ENCODE measurements at regions not wholly inside any gene's neighbourhood (a gene's known extent, or its start where the extent isn't known, plus 50 kb on each side); places are given as distances from the start of the nearest gene placed in this dataset.

DNA sequence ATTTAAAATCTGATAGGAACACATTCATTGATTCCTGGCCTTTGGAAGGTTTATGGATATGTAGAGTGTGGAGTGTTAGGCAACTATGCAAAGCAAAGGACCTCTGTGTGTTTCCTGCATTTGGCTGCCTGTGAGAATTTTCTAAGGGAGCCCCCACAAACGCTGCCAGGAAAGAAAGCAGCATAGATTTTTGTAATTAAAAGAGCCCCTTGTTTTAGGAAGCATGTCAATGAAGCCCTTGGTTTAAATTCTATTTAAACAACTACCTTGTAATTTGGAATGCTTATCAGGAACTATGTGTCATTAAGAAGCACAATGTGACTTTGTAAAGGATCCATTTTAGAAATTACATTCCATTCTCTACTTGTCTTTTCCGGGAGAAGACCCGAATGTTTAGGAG is 742.5 kb downstream of the NXPH1 start:
- DNase-seq (ENCODE audit: low read depth) = no peak
- no peak overlapping the region for H3K4me3 ChIP-seq (ENCODE audit: low read depth, low read length)
- TF ChIP-seq, protein P1, sequence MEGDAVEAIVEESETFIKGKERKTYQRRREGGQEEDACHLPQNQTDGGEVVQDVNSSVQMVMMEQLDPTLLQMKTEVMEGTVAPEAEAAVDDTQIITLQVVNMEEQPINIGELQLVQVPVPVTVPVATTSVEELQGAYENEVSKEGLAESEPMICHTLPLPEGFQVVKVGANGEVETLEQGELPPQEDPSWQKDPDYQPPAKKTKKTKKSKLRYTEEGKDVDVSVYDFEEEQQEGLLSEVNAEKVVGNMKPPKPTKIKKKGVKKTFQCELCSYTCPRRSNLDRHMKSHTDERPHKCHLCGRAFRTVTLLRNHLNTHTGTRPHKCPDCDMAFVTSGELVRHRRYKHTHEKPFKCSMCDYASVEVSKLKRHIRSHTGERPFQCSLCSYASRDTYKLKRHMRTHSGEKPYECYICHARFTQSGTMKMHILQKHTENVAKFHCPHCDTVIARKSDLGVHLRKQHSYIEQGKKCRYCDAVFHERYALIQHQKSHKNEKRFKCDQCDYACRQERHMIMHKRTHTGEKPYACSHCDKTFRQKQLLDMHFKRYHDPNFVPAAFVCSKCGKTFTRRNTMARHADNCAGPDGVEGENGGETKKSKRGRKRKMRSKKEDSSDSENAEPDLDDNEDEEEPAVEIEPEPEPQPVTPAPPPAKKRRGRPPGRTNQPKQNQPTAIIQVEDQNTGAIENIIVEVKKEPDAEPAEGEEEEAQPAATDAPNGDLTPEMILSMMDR (IDR thresholded peaks at IDR 0.05; ENCODE audit: insufficient read depth, low read depth, low read length) = no peak

DNA sequence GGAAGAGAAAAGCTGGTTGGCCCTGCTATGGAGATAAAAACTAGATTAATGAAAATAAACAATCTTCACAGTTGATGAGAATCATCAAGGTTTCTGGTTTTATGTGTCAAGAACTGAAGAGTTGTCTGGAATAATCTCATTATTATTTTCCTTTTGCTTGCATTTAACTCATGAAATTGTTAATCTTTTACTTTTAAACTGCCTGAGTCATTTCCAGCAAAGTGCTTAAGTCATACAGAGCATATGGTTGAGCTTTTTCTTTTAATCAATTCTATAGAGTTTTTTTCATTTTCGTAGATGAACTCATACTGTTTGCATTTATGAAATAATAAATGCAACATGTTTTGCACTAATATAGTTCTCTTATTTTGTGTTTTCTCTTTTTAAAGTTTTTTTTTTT is 747.9 kb downstream of the NXPH1 start:
- DNase-seq (ENCODE audit: low read depth) = no peak
- no peak overlapping the region for H3K4me3 ChIP-seq (ENCODE audit: low read depth, low read length)
- TF ChIP-seq, protein P1 (IDR thresholded peaks at IDR 0.05; ENCODE audit: insufficient read depth, low read depth, low read length) = no peak

DNA sequence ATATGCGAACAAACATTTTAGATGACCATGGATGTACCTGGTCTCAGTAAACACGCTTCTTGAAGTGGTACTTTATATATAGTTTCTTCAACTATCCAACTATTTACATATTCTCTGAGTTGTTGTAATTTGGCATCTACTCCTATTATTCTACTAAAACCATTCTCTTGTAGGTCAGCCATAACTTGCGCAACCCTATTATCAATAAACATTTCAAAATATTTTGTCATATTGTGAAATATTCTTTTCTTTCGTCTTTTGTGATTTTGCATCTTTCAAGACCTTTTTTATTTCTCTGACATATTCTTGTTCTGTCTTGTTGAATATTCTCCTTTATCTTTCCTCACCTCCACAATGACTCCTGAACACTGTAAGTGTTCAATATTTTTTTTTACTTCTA is 753.3 kb downstream of the NXPH1 start:
- H3K4me3 ChIP-seq (ENCODE audit: low read depth, low read length) = no peak overlapping the region
- TF ChIP-seq, protein P1 (IDR thresholded peaks at IDR 0.05; ENCODE audit: insufficient read depth, low read depth, low read length) = no peak
- DNase-seq (ENCODE audit: low read depth) = no peak

DNA sequence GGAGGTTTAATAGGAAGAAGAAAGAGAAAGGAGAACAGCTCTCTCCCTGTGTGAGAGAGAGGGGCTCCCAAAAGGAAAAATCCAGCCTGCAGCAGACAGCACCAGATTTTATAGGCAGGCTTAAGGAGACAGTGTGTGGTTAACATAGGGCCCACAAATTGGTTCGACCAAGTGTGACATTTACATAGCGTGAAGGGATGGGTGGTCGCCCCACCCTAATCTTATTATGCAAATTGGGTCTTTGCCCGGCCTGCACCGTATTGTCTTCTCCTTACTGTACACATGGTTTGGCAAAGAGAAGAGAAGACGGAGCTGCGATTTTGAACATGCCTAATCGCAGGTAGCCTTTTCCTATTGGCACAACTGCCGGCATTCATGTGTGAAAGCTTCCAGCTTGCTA is 756.3 kb downstream of the NXPH1 start:
- DNase-seq (ENCODE audit: low read depth) = no peak
- TF ChIP-seq, protein P1 (IDR thresholded peaks at IDR 0.05; ENCODE audit: insufficient read depth, low read depth, low read length) = no peak

DNA sequence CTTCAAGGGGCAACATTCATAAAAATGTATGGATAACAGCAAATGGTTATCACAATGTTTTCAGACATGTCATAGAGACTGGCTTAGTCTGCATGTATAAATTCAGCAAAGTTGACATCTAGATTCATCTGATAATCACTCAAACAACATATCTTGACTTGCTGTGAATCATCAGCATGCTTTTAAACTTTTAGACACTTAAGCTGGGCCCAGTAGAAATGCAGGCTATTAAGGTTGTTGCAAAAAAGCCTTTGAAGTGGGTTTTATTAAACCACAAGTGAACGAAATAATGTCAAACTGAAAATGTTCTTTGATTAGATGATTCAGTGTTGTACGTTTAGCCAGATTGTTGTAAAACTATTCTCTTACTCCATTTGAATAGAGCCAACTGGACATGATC is 759.6 kb downstream of the NXPH1 start:
- no peak overlapping the region for H3K4me3 ChIP-seq (ENCODE audit: low read depth, low read length)
- no peak for DNase-seq (ENCODE audit: low read depth)
- TF ChIP-seq, protein P1 (IDR thresholded peaks at IDR 0.05; ENCODE audit: insufficient read depth, low read depth, low read length) = no peak

More for the DNA sequence above, 756.3 kb downstream of the NXPH1 start:
- H3K4me3 ChIP-seq (ENCODE audit: low read depth, low read length) = no peak overlapping the region

DNA sequence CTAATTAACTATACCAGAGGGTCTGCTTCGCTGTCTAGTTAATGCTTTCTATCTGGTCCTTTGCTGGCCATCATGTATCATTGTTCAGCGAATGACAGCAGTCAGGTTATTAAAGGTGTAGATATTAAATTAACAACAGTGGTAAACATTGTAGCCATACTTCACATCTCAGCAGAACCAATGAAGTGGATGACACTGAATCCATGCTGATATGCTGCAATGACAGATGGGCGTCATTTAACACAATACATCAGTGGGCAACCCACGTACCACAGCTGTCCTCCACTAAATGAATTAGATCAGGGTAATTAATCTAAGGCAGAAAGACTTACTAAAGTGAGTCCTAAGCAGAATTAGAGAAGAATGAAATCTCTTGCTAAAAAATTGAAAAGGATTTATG is 767.2 kb downstream of the NXPH1 start:
- no peak overlapping the region for H3K4me3 ChIP-seq (ENCODE audit: low read depth, low read length)
- no peak for DNase-seq (ENCODE audit: low read depth)
- TF ChIP-seq, protein P1 (IDR thresholded peaks at IDR 0.05; ENCODE audit: insufficient read depth, low read depth, low read length) = no peak

DNA sequence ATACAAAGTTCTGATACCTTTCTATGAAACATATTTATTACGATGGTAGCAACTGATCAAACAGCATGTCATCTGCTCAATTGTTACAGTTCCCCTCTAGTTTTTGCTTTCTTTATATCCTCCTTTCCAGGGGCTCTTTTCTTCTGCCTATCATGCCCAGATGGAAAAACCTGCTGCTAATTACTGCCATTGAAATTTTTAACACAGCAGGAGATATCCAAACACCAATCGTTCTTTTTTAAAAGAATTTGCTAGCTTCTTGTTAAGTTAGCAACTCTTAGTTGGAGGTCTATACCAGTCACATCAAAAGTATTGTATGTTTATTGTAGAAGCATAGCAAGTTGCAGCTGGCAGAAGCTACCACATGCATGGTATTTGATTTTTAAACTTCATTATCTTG is 768.5 kb downstream of the NXPH1 start:
- no peak overlapping the region for H3K4me3 ChIP-seq (ENCODE audit: low read depth, low read length)
- TF ChIP-seq, protein P1 (IDR thresholded peaks at IDR 0.05; ENCODE audit: insufficient read depth, low read depth, low read length) = no peak

More for the DNA sequence above, 768.5 kb downstream of the NXPH1 start:
- DNase-seq (ENCODE audit: low read depth) = no peak
